LNCaP clone FGC (cell line): ENCODE measurements at regions not wholly inside any gene's neighbourhood (a gene's known extent, or its start where the extent isn't known, plus 50 kb on each side); places are given as distances from the start of the nearest gene placed in this dataset.

ENCODE experiments used
- DNase-seq: peaks from one replicate; pipeline ENCODE4 v3.0.0-alpha.2; 2011; ENCODE audit warnings: low read depth
- H3K4me3 ChIP-seq: 2 replicates; pipeline ENCODE4 v1.5.1; 2011; ENCODE audit warnings: mild to moderate bottlenecking, low read depth, low read length, control low read depth
- TF ChIP-seq, protein P1 (sequence below): IDR thresholded peaks from 2 replicates; pipeline ENCODE4 v1.5.1; 2012; ENCODE audit warnings: mild to moderate bottlenecking; ENCODE audit not compliant: control insufficient read depth, insufficient read depth; ENCODE audit errors: extremely low read depth

DNA sequence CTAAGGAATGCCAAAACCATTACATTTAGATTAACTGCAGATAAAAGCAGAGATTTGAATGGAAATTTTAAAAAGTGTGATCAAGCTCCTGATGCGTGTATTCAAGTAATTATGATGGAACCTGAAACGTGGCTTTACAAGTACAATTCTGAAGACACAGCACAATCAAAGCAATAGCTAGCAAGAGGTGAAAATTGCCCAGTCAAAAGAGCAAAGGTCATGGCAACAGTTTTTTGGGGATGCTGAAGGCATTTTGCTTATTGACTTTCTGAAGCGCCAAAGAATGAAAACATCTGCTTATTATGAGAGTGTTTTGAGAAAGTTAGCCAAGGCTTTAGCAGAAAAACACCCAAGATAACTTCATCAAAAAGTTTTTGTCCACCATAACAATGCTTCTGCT, 389.6 kb upstream of the TENM4 start:
- TF ChIP-seq, protein P1, sequence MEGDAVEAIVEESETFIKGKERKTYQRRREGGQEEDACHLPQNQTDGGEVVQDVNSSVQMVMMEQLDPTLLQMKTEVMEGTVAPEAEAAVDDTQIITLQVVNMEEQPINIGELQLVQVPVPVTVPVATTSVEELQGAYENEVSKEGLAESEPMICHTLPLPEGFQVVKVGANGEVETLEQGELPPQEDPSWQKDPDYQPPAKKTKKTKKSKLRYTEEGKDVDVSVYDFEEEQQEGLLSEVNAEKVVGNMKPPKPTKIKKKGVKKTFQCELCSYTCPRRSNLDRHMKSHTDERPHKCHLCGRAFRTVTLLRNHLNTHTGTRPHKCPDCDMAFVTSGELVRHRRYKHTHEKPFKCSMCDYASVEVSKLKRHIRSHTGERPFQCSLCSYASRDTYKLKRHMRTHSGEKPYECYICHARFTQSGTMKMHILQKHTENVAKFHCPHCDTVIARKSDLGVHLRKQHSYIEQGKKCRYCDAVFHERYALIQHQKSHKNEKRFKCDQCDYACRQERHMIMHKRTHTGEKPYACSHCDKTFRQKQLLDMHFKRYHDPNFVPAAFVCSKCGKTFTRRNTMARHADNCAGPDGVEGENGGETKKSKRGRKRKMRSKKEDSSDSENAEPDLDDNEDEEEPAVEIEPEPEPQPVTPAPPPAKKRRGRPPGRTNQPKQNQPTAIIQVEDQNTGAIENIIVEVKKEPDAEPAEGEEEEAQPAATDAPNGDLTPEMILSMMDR: no peak
- no peak for DNase-seq
- no peak overlapping the region for H3K4me3 ChIP-seq

DNA sequence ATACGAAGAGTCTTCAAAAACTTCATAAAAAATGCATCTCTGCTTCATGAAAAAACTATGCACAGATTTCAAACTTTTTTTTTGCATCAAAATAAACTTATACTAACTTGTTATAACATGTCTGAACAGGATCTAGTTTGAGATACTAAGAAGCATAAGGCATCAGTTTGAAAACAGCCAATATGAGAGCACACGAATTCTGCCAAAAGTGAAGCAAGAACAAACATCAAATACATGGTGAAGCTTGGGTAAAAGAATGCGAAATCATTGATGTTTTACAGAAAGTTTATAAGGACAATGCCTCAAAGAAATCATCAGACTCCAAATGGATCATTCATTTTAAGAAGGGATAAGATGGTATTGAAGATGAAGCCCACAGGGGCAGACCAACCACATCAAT, 389.1 kb upstream of the TENM4 start:
- TF ChIP-seq, protein P1: no peak
- H3K4me3 ChIP-seq: no peak overlapping the region
- no peak for DNase-seq

DNA sequence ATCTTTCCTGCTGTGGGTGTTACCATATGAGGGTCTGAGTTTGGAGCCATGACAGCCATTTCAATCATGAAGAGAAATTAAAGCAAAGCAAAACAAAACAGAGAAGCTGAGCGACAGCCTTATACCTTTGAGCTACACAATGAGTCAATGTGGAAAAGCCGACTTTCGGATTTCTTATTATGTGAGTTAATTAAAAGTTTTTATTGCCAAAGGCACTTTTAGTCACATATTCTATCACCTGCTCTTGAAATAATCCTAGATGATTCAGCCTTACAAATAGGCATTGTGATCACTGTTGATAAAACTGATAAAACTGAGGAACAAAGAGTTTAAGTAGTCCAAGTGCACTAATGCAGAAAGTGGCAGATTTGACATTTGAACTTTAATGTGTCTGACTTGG, 381.9 kb upstream of the TENM4 start:
- no peak for DNase-seq
- no peak overlapping the region for H3K4me3 ChIP-seq
- TF ChIP-seq, protein P1: no peak

GRCh38 chr11:79813551-79813950, 372.7 kb upstream of the TENM4 start:
- DNase-seq: no peak
- TF ChIP-seq, protein P1: no peak
- H3K4me3 ChIP-seq: no peak overlapping the region

DNA sequence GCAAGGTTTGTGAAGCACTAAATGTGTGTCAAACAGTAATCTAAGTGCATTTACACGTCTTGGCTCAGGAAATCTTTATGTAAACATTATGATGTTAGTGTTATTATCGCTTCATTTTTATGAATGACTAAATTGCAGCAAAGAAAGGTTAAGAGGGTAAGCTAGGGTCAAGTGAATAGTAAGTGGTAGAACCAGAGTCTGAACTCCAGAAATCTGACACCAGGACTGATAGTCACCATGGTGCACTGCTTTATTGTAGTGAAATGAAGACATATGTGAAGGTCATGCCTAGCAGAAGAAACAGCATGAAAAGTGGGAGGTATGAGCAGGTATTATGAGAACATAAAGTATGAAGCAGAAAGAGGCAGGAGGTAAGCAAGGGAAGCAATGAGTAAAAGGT, 368.7 kb upstream of the TENM4 start:
- H3K4me3 ChIP-seq: no peak overlapping the region
- TF ChIP-seq, protein P1: no peak
- DNase-seq: peak; percentile 50

GRCh38 chr11:79807506-79807905, 366.7 kb upstream of the TENM4 start:
- no peak for DNase-seq
- H3K4me3 ChIP-seq: no peak overlapping the region
- TF ChIP-seq, protein P1: no peak

GRCh38 chr11:79796704-79797103, 355.9 kb upstream of the TENM4 start:
- TF ChIP-seq, protein P1: no peak
- no peak overlapping the region for H3K4me3 ChIP-seq
- no peak for DNase-seq
